H1 (cell line): ENCODE measurements at regions not wholly inside any gene's neighbourhood (a gene's known extent, or its start where the extent isn't known, plus 50 kb on each side); places are given as distances from the start of the nearest gene placed in this dataset.

ENCODE experiments used
- CTCF ChIA-PET: fragments of 300-600 bp; sonication (Branson Sonifier 250); formaldehyde crosslinking; loops from one replicate; lab custom pipeline; 2021; ENCODE audit not compliant: partially characterized antibody; lab: Charles Lee
- POLR2A ChIA-PET: fragments of 300-600 bp; sonication (Branson Sonifier 250); formaldehyde crosslinking; loops from one replicate; lab custom pipeline; 2021; ENCODE audit warnings: inconsistent platforms; ENCODE audit not compliant: partially characterized antibody; lab: Charles Lee
- DNase-seq, 2 experiments: peaks; one replicate each; pipeline versions ENCODE4 v3.0.0 to v3.0.0-alpha.2; 2010 to 2022; ENCODE audit warnings: low spot score in 2 of 2, low read depth in 1 of 2, mixed read lengths in 1 of 2
- FAIRE-seq: peaks from 2 replicates; lab custom pipeline; 2011; peaks lifted over from hg19 to GRCh38; lab: Jason Lieb, UNC
- H2AFZ ChIP-seq: 2 replicates; pipeline ENCODE4 v1.8.1; 2012; ENCODE audit warnings: low read length, inconsistent platforms
- H2AK5ac ChIP-seq: 2 replicates; pipeline ENCODE4 v1.6.1; 2013; ENCODE audit warnings: low read depth, low read length
- H2BK120ac ChIP-seq: replicated peaks from 2 replicates; pipeline ENCODE3; 2013; ENCODE audit warnings: low read depth, low read length, inconsistent platforms
- H2BK12ac ChIP-seq: 2 replicates; pipeline ENCODE4 v1.6.1; 2013; ENCODE audit warnings: low read depth, low read length
- H2BK15ac ChIP-seq: 2 replicates; pipeline ENCODE4 v1.6.1; 2013; ENCODE audit warnings: low read length
- H2BK20ac ChIP-seq: 2 replicates; pipeline ENCODE4 v1.6.1; 2013; ENCODE audit warnings: low read length
- H2BK5ac ChIP-seq: 2 replicates; pipeline ENCODE4 v1.6.1; 2013; ENCODE audit warnings: low read depth, low read length
- H3K14ac ChIP-seq: 2 replicates; pipeline ENCODE4 v1.6.1; 2013; ENCODE audit warnings: inconsistent platforms; ENCODE audit not compliant: insufficient read length
- H3K18ac ChIP-seq: 2 replicates; pipeline ENCODE4 v1.6.1; 2013; ENCODE audit warnings: low read length; ENCODE audit errors: extremely low read depth
- H3K23ac ChIP-seq: 2 replicates; pipeline ENCODE4 v1.6.1; 2013; ENCODE audit warnings: inconsistent platforms; ENCODE audit not compliant: insufficient read length
- H3K23me2 ChIP-seq: 2 replicates; pipeline ENCODE4 v1.6.1; 2013; ENCODE audit warnings: low read depth, low read length
- H3K27ac ChIP-seq: 2 replicates; pipeline ENCODE4 v1.6.1; 2011; ENCODE audit warnings: low read depth, low read length, inconsistent platforms
- H3K27me3 ChIP-seq, 4 experiments: replicated peaks in 1 of 4; 1 replicate in 1 of 4; 2 replicates in 3 of 4; pipeline versions ENCODE4 v1.6.1 to v1.8.1; 2011 to 2013; ENCODE audit warnings: low read length in 3 of 4, mild to moderate bottlenecking in 3 of 4, inconsistent platforms in 2 of 4, mixed read lengths in 2 of 4, moderate library complexity in 1 of 4; ENCODE audit not compliant: control insufficient read depth in 3 of 4, insufficient read depth in 3 of 4; ENCODE audit errors: extremely low read depth in 1 of 4
- H3K36me3 ChIP-seq, 4 experiments: 2 replicates each; pipeline versions ENCODE4 v1.6.1 to v1.8.1; 2011 to 2013; ENCODE audit warnings: mild to moderate bottlenecking in 4 of 4, low read length in 3 of 4, moderate library complexity in 2 of 4, control low read depth in 1 of 4, inconsistent platforms in 1 of 4; ENCODE audit not compliant: insufficient read depth in 4 of 4, control insufficient read depth in 2 of 4
- H3K4ac ChIP-seq: replicated peaks from 2 replicates; pipeline ENCODE3; 2013; ENCODE audit warnings: low read length, low read depth, mixed read lengths, inconsistent platforms; ENCODE audit not compliant: insufficient read length
- H3K4me1 ChIP-seq, 4 experiments: replicated peaks in 1 of 4; 1 replicate in 1 of 4; 2 replicates in 3 of 4; pipeline versions ENCODE4 v1.6.1 to v1.8.1; 2011 to 2013; ENCODE audit warnings: low read length in 3 of 4, inconsistent platforms in 2 of 4, mixed read lengths in 1 of 4; ENCODE audit not compliant: insufficient read depth in 4 of 4, control insufficient read depth in 3 of 4
- H3K4me2 ChIP-seq, 2 experiments: 2 replicates each; pipeline versions ENCODE4 v1.6.1 to v1.8.1; 2011 to 2013; ENCODE audit warnings: low read depth in 2 of 2, low read length in 2 of 2, control low read depth in 1 of 2, inconsistent platforms in 1 of 2, mild to moderate bottlenecking in 1 of 2; ENCODE audit not compliant: insufficient read depth in 1 of 2
- H3K4me3 ChIP-seq, 4 experiments: fragments of 200-600, 300-600 bp in 1 of 4; sonication (generic), shearing (Covaris generic), sonication (Bioruptor Twin) in 1 of 4; 2 replicates each; pipeline versions ENCODE4 v1.5.1 to v1.8.1; 2011 to 2016; ENCODE audit warnings: low read length in 4 of 4, low read depth in 3 of 4, control low read depth in 2 of 4, inconsistent platforms in 2 of 4, mild to moderate bottlenecking in 2 of 4, mixed read lengths in 1 of 4, moderate library complexity in 1 of 4; ENCODE audit not compliant: insufficient read depth in 2 of 4; ENCODE audit errors: extremely low read depth in 1 of 4
- H3K56ac ChIP-seq: replicated peaks from 2 replicates; pipeline ENCODE3; 2013; ENCODE audit warnings: low read depth, mild to moderate bottlenecking, mixed read lengths, low read length, inconsistent platforms; ENCODE audit not compliant: insufficient read length
- H3K79me1 ChIP-seq: 2 replicates; pipeline ENCODE4 v1.6.1; 2013; ENCODE audit warnings: low read depth, low read length, control low read depth
- H3K79me2 ChIP-seq, 2 experiments: 2 replicates each; pipeline versions ENCODE4 v1.6.1 to v1.8.1; 2012 to 2013; ENCODE audit warnings: low read length in 2 of 2, mild to moderate bottlenecking in 2 of 2, inconsistent platforms in 1 of 2; ENCODE audit not compliant: insufficient read depth in 2 of 2, control insufficient read depth in 1 of 2
- H3K9ac ChIP-seq, 4 experiments: replicated peaks in 1 of 4; 1 replicate in 1 of 4; 2 replicates in 3 of 4; pipeline versions ENCODE4 v1.6.1 to v1.8.1; 2011 to 2013; ENCODE audit warnings: low read depth in 3 of 4, low read length in 3 of 4, control low read depth in 2 of 4, mild to moderate bottlenecking in 2 of 4, moderate library complexity in 2 of 4, inconsistent platforms in 1 of 4; ENCODE audit errors: extremely low read depth in 1 of 4
- H3K9me3 ChIP-seq, 2 experiments: 2 replicates each; pipeline versions ENCODE4 v1.6.1 to v1.8.1; 2012 to 2013; ENCODE audit warnings: mild to moderate bottlenecking in 2 of 2, moderate library complexity in 2 of 2, control low read depth in 1 of 2, inconsistent platforms in 1 of 2, low read depth in 1 of 2, low read length in 1 of 2, mixed read lengths in 1 of 2; ENCODE audit not compliant: insufficient read depth in 2 of 2
- H4K20me1 ChIP-seq, 2 experiments: replicated peaks in 1 of 2; 2 replicates each; pipeline versions ENCODE3 to v1.8.1; 2011 to 2013; ENCODE audit warnings: inconsistent platforms in 2 of 2, low read length in 2 of 2, mild to moderate bottlenecking in 1 of 2; ENCODE audit not compliant: insufficient read depth in 2 of 2, control insufficient read depth in 1 of 2
- H4K5ac ChIP-seq: 2 replicates; pipeline ENCODE4 v1.6.1; 2013; ENCODE audit warnings: low read length, low read depth, mixed read lengths, inconsistent platforms; ENCODE audit not compliant: insufficient read length
- H4K8ac ChIP-seq: 2 replicates; pipeline ENCODE4 v1.8.0; 2013; ENCODE audit warnings: mild to moderate bottlenecking, moderate library complexity, low read length, inconsistent platforms; ENCODE audit not compliant: insufficient read depth; ENCODE audit errors: extremely low read depth
- H4K91ac ChIP-seq: replicated peaks from 2 replicates; pipeline ENCODE3; 2013; ENCODE audit warnings: low read length, mixed read lengths, inconsistent platforms; ENCODE audit not compliant: insufficient read length
- CBX8 ChIP-seq: fragments of 300-800, 300-1000 bp; sonication (generic); IDR thresholded peaks from 2 replicates; pipeline ENCODE4 v1.7.1; 2016; ENCODE audit warnings: low read depth, low read length, borderline replicate concordance
- CTBP2 ChIP-seq: IDR thresholded peaks from 2 replicates; pipeline ENCODE4 v1.7.0; 2011; ENCODE audit warnings: borderline replicate concordance, mild to moderate bottlenecking, moderate library complexity, mixed read lengths, low read length; ENCODE audit not compliant: insufficient read depth, insufficient read length
- EZH2 ChIP-seq: fragments of 200-600 bp; sonication (generic); IDR thresholded peaks from 2 replicates; pipeline ENCODE4 v1.7.1; 2012; ENCODE audit warnings: low read depth, mild to moderate bottlenecking, moderate library complexity, low read length, inconsistent platforms; ENCODE audit not compliant: severe bottlenecking
- MAX ChIP-seq: IDR thresholded peaks from 2 replicates; pipeline ENCODE4 v1.6.1; 2012; ENCODE audit warnings: inconsistent platforms
- NRF1 ChIP-seq: IDR thresholded peaks from 2 replicates; pipeline ENCODE4 v1.6.1; 2011; ENCODE audit warnings: mild to moderate bottlenecking, low read depth, low read length, improper control_type of control experiment
- POLR2AphosphoS5 ChIP-seq: IDR thresholded peaks from 2 replicates; pipeline ENCODE4 v1.6.1; 2011; ENCODE audit warnings: low read depth, low read length
- POU5F1 ChIP-seq: IDR thresholded peaks from 2 replicates; pipeline ENCODE4 v1.6.1; 2011; ENCODE audit warnings: low read depth, mild to moderate bottlenecking, low read length, moderate library complexity
- SRF ChIP-seq: IDR thresholded peaks from 2 replicates; pipeline ENCODE4 v1.6.1; 2011; ENCODE audit warnings: mild to moderate bottlenecking, low read depth, low read length, moderate library complexity
- TAF7 ChIP-seq: optimal IDR thresholded peaks from 2 replicates; pipeline ENCODE3; 2011; ENCODE audit warnings: low read depth, mild to moderate bottlenecking, inconsistent platforms, low read length, moderate library complexity, borderline replicate concordance
- TCF12 ChIP-seq: IDR thresholded peaks from 2 replicates; pipeline ENCODE4 v1.6.1; 2011; ENCODE audit warnings: low read depth, mild to moderate bottlenecking, low read length
- WGBS, 2 experiments: shearing (Covaris generic) in 1 of 2; methylation state at CpG; one replicate each; pipeline versions ENCODE4 v1.1.6 to v1.1.7; 2013 to 2015; ENCODE audit warnings: low lambda C conversion rate in 2 of 2, mixed read lengths in 2 of 2, inconsistent platforms in 1 of 2, low coverage in 1 of 2, missing lambda C conversion rate in 1 of 2; ENCODE audit not compliant: insufficient replicate concordance in 2 of 2, insufficient coverage in 1 of 2, insufficient read length in 1 of 2; ENCODE audit errors: extremely low coverage in 1 of 2, missing lambda C conversion rate in 1 of 2; 5-methylcytosine and 5-hydroxymethylcytosine counted together

GRCh38 chr9:116100711-116101121, 52.9 kb upstream of the PAPPA start:
- Histone ChIP-seq H2AFZ (no peak overlapping the region), H3K79me1 (no peaks in the 10 kb centered on the region), H3K56ac (no peak overlapping the region), H3K9me3 (no peaks in the 10 kb centered on the region), H3K4me3 (no peak overlapping the region), H3K27me3 (peaks cover 0 to 1% (median 0%) of the 10 kb centered on the region in 4 experiments; a peak in 1 of 7 replicates), H3K23me2 (no peaks in the 10 kb centered on the region), H2AK5ac (no peak overlapping the region), H4K5ac (no peak overlapping the region), H3K14ac (no peak overlapping the region), H2BK15ac (no peak overlapping the region), H3K18ac (no peak overlapping the region), H3K4ac (no peak overlapping the region), H3K27ac (no peak overlapping the region), H2BK12ac (no peak overlapping the region), H2BK120ac (no peak overlapping the region), H3K9ac (no peak overlapping the region), H3K36me3 (no peaks in the 10 kb centered on the region), H3K4me2 (no peak overlapping the region), H3K79me2 (no peaks in the 10 kb centered on the region), H3K4me1 (no peaks in the 10 kb centered on the region), H4K91ac (no peak overlapping the region), H3K23ac (no peak overlapping the region), H4K20me1 (no peaks in the 10 kb centered on the region), H4K8ac (no peak overlapping the region), H2BK20ac (no peak overlapping the region), H2BK5ac (no peak overlapping the region)
- POLR2A ChIA-PET, result no interaction called here
- DNase-seq (no peak), FAIRE-seq (no peak)
- CTCF ChIA-PET, result interaction anchor here (0.9 kb wide), 1 partner anchor 51 kb away, joined by 3 read pairs; no protein-coding TSS in a partner anchor
- 91% methylated on average over 3 of the region's 3 CpGs; no CpG with 5 or more reads in 1 of the 2 experiments for WGBS, 2 experiments
- TF ChIP-seq MAX (no peak), SRF (no peak), TCF12 (no peak), POU5F1 (no peak), CBX8 (no peak), EZH2 (no peak), CTBP2 (no peak), NRF1 (no peak), POLR2AphosphoS5 (no peak), TAF7 (no peak)
